Occipital lobe (tissue), 1 donor: ENCODE measurements at regions not wholly inside any gene's neighbourhood (a gene's known extent, or its start where the extent isn't known, plus 50 kb on each side); places are given as distances from the start of the nearest gene placed in this dataset.

Experiments used
- DNase-seq: peaks from one replicate; lab custom pipeline; 2025; lab: John Stamatoyannopoulos, UW

GRCh38 chr3:72120806-72121778 is 336.1 kb upstream of the PROK2 start:
- DNase-seq = no peak

GRCh38 chr3:72120039-72120438 is 335.1 kb upstream of the PROK2 start:
- DNase-seq = no peak

- no peak for DNase-seq
Measured at GRCh38 chr3:72118628-72119027, 333.7 kb upstream of the PROK2 start.

- DNase-seq = no peak
Measured at GRCh38 chr3:72116226-72116625, 331.3 kb upstream of the PROK2 start.

GRCh38 chr3:72115307-72115706 is 330.4 kb upstream of the PROK2 start:
- DNase-seq = no peak

- DNase-seq = no peak
Measured at GRCh38 chr3:72114773-72115172, 329.8 kb upstream of the PROK2 start.

- DNase-seq = no peak
Measured at GRCh38 chr3:72113964-72114363, 329.0 kb upstream of the PROK2 start.

- DNase-seq = no peak
Measured at GRCh38 chr3:72113564-72113963, 328.6 kb upstream of the PROK2 start.

GRCh38 chr3:72112435-72112834 is 327.5 kb upstream of the PROK2 start:
- DNase-seq = no peak

- DNase-seq = no peak
Measured at GRCh38 chr3:72111265-72112205, 326.6 kb upstream of the PROK2 start.

GRCh38 chr3:72109327-72110259 is 324.6 kb upstream of the PROK2 start:
- DNase-seq = no peak

- DNase-seq = no peak
Measured at GRCh38 chr3:72105306-72105705, 320.4 kb upstream of the PROK2 start.

- DNase-seq = no peak
Measured at GRCh38 chr3:72102112-72102616, 317.2 kb upstream of the PROK2 start.

- DNase-seq = no peak
Measured at GRCh38 chr3:72101494-72101893, 316.5 kb upstream of the PROK2 start.

- DNase-seq = peak; percentile 60
Measured at GRCh38 chr3:72100601-72101187, 315.7 kb upstream of the PROK2 start.

GRCh38 chr3:72100080-72100511 is 315.1 kb upstream of the PROK2 start:
- no peak for DNase-seq

GRCh38 chr3:72099326-72100079 is 314.6 kb upstream of the PROK2 start:
- no peak for DNase-seq

- no peak for DNase-seq
Measured at GRCh38 chr3:72097053-72097452, 312.1 kb upstream of the PROK2 start.

GRCh38 chr3:72095521-72095920 is 310.6 kb upstream of the PROK2 start:
- no peak for DNase-seq

- no peak for DNase-seq
Measured at GRCh38 chr3:72093992-72094334, 309.0 kb upstream of the PROK2 start.
